Neural cell (in vitro differentiated cells): ENCODE measurements at regions not wholly inside any gene's neighbourhood (a gene's known extent, or its start where the extent isn't known, plus 50 kb on each side); places are given as distances from the start of the nearest gene placed in this dataset.

ENCODE experiments used
- H2AFZ ChIP-seq: fragments of 200-600, 300-800 bp; sonication (generic), shearing (Covaris generic); 2 replicates; pipeline ENCODE4 v1.6.0; 2014; ENCODE audit warnings: low read depth, mild to moderate bottlenecking, antibody characterized with exemption, low read length, moderate library complexity
- H3F3A ChIP-seq: fragments of 200-600 bp; shearing (Covaris generic); 2 replicates; pipeline ENCODE4 v1.6.1; 2016; ENCODE audit warnings: mild to moderate bottlenecking, moderate library complexity, mixed read lengths, antibody characterized with exemption, low read length; ENCODE audit not compliant: insufficient read depth, poor library complexity, severe bottlenecking
- H3K27ac ChIP-seq: fragments of 200-600, 300-800 bp; sonication (generic), shearing (Covaris generic); 2 replicates; pipeline ENCODE4 v1.5.1; 2014; ENCODE audit warnings: mild to moderate bottlenecking, low read length, moderate library complexity
- H3K27me3 ChIP-seq: fragments of 300-800, 200-600 bp; sonication (generic), shearing (Covaris generic); 2 replicates; pipeline ENCODE4 v1.6.0; 2014; ENCODE audit warnings: mild to moderate bottlenecking, low read depth, low read length, moderate library complexity; ENCODE audit not compliant: insufficient read depth
- H3K36me3 ChIP-seq: fragments of 300-800, 200-600 bp; sonication (generic), shearing (Covaris generic); 2 replicates; pipeline ENCODE4 v1.5.1; 2014; ENCODE audit warnings: mild to moderate bottlenecking, antibody characterized with exemption, low read length, moderate library complexity; ENCODE audit not compliant: insufficient read depth
- H3K4me2 ChIP-seq: fragments of 300-800, 200-600 bp; sonication (generic), shearing (Covaris generic); 2 replicates; pipeline ENCODE4 v1.6.0; 2014; ENCODE audit warnings: mild to moderate bottlenecking, low read length
- H3K4me3 ChIP-seq: fragments of 300-800, 200-600 bp; sonication (generic), shearing (Covaris generic); 2 replicates; pipeline ENCODE4 v1.5.1; 2014; ENCODE audit warnings: mild to moderate bottlenecking, low read length, moderate library complexity
- H3K79me2 ChIP-seq: fragments of 200-600 bp; shearing (Covaris generic); replicated peaks from 2 replicates; pipeline ENCODE4 v1.6.0; 2014; ENCODE audit warnings: mild to moderate bottlenecking, low read length, moderate library complexity; ENCODE audit not compliant: insufficient read depth
- H3K9ac ChIP-seq: fragments of 300-800, 200-600 bp; sonication (generic), shearing (Covaris generic); 2 replicates; pipeline ENCODE4 v1.6.1; 2016; ENCODE audit warnings: mild to moderate bottlenecking, low read length, mixed read lengths
- H3K9me2 ChIP-seq: fragments of 200-600 bp; shearing (Covaris generic); 2 replicates; pipeline ENCODE4 v1.6.1; 2016; ENCODE audit warnings: mild to moderate bottlenecking, low read length, mixed read lengths; ENCODE audit not compliant: insufficient read depth
- H3K9me3 ChIP-seq: fragments of 200-600, 300-800 bp; sonication (generic), shearing (Covaris generic); 2 replicates; pipeline ENCODE4 v1.6.1; 2016; ENCODE audit warnings: mild to moderate bottlenecking, mixed run types, low read length, moderate library complexity, mixed read lengths
- H4K20me1 ChIP-seq: fragments of 200-600 bp; shearing (Covaris generic); 2 replicates; pipeline ENCODE4 v1.6.1; 2016; ENCODE audit warnings: mild to moderate bottlenecking, mixed run types; ENCODE audit not compliant: insufficient read depth
- CTCF ChIP-seq: fragments of 450-650 bp; IDR thresholded peaks from 2 replicates; pipeline ENCODE4 v1.5.1; 2014; ENCODE audit warnings: antibody characterized with exemption, mild to moderate bottlenecking, moderate library complexity; ENCODE audit not compliant: poor library complexity, severe bottlenecking
- EP300 ChIP-seq: fragments of 450-650 bp; conservative IDR thresholded peaks from 2 replicates; pipeline ENCODE4 v1.6.1; 2014; ENCODE audit warnings: antibody characterized with exemption, mild to moderate bottlenecking, moderate library complexity; ENCODE audit not compliant: poor library complexity, severe bottlenecking
- EZH2 ChIP-seq: fragments of 200-600, 300-800 bp; shearing (Covaris generic), sonication (generic); IDR thresholded peaks from 2 replicates; pipeline ENCODE4 v1.6.1; 2014; ENCODE audit warnings: antibody characterized with exemption, low read length, borderline replicate concordance, mild to moderate bottlenecking; ENCODE audit not compliant: insufficient read depth, poor library complexity, severe bottlenecking
- POLR2AphosphoS5 ChIP-seq: IDR thresholded peaks from 2 replicates; pipeline ENCODE4 v1.6.1; 2012
- RAD21 ChIP-seq: fragments of 450-650 bp; conservative IDR thresholded peaks from 2 replicates; pipeline ENCODE4 v1.6.1; 2014; ENCODE audit warnings: antibody characterized with exemption, mild to moderate bottlenecking, moderate library complexity
- REST ChIP-seq: IDR thresholded peaks from 2 replicates; pipeline ENCODE4 v1.6.1; 2012; ENCODE audit warnings: borderline replicate concordance
- SMC3 ChIP-seq: fragments of 450-650 bp; conservative IDR thresholded peaks from 2 replicates; pipeline ENCODE4 v1.6.1; 2014; ENCODE audit warnings: antibody characterized with exemption, mild to moderate bottlenecking, moderate library complexity; ENCODE audit not compliant: poor library complexity
- TAF1 ChIP-seq: IDR thresholded peaks from 2 replicates; pipeline ENCODE4 v1.6.1; 2012; ENCODE audit warnings: low read depth

GRCh38 chr12:92648242-92649031, 54.4 kb upstream of the PLEKHG7 start:
- no peak for TF ChIP-seq CTCF
- TF ChIP-seq TAF1 = no peak
- TF ChIP-seq SMC3 = no peak
- no peak for TF ChIP-seq REST
- TF ChIP-seq EZH2 = no peak
- H3K79me2 ChIP-seq = no peaks in the 10 kb centered on the region
- H3K36me3 ChIP-seq = no peaks in the 10 kb centered on the region
- H3K4me2 ChIP-seq = no peak overlapping the region
- H3K9me3 ChIP-seq = no peaks in the 10 kb centered on the region
- no peak overlapping the region for H3K9ac ChIP-seq
- no peaks in the 10 kb centered on the region for H3K9me2 ChIP-seq
- no peak overlapping the region for H3K27ac ChIP-seq
- no peaks in the 10 kb centered on the region for H3K27me3 ChIP-seq
- no peaks in the 10 kb centered on the region for H4K20me1 ChIP-seq
- H2AFZ ChIP-seq = no peak overlapping the region
- H3K4me3 ChIP-seq = no peak overlapping the region
- no peaks in the 10 kb centered on the region for H3F3A ChIP-seq

- Histone ChIP-seq H3K27me3 (no peaks in the 10 kb centered on the region), H3K27ac (no peak overlapping the region), H3K9me2 (no peaks in the 10 kb centered on the region), H3K4me2 (no peak overlapping the region), H3K9ac (no peak overlapping the region), H4K20me1 (no peaks in the 10 kb centered on the region), H3K79me2 (no peaks in the 10 kb centered on the region), H3K9me3 (no peaks in the 10 kb centered on the region), H3K4me3 (no peak overlapping the region), H3K36me3 (no peaks in the 10 kb centered on the region), H2AFZ (no peak overlapping the region), H3F3A (no peaks in the 10 kb centered on the region)
- no peak for TF ChIP-seq EP300
- TF ChIP-seq EZH2 = no peak
- TF ChIP-seq CTCF = no peak
- no peak for TF ChIP-seq TAF1
- no peak for TF ChIP-seq RAD21
- TF ChIP-seq REST = no peak
- TF ChIP-seq POLR2AphosphoS5 = no peak
Observed at GRCh38 chr12:92641291-92641690, 61.5 kb upstream of the PLEKHG7 start.
